K562 (cell line): ENCODE measurements at regions not wholly inside any gene's neighbourhood (a gene's known extent, or its start where the extent isn't known, plus 50 kb on each side); places are given as distances from the start of the nearest gene placed in this dataset.

Experiments used
- ARID3A ChIP-seq: IDR thresholded peaks from 2 replicates; pipeline ENCODE4 v1.6.1; 2012; ENCODE audit warnings: low read depth, low read length, improper control_type of control experiment, borderline replicate concordance
- ATF3 ChIP-seq, 2 experiments: fragments of 450-650 bp in 1 of 2; sonication (generic) in 1 of 2; formaldehyde crosslinking in 1 of 2; IDR thresholded peaks in 1 of 2; conservative IDR thresholded peaks in 1 of 2; 2 replicates each; pipeline versions ENCODE4 v1.6.1 to v1.8.1; 2016 to 2023; ENCODE audit warnings: mild to moderate bottlenecking in 2 of 2, moderate library complexity in 2 of 2, inconsistent platforms in 1 of 2, missing genetic modification reagents in 1 of 2
- CTCF ChIP-seq, 3 experiments: IDR thresholded peaks in 2 of 3; conservative IDR thresholded peaks in 1 of 3; 2 replicates each; pipeline ENCODE4 v1.5.1; 2011 to 2012; ENCODE audit warnings: low read length in 3 of 3, mild to moderate bottlenecking in 3 of 3, control low read depth in 2 of 3, improper control_type of control experiment in 1 of 3, inconsistent platforms in 1 of 3, low read depth in 1 of 3, mixed read lengths in 1 of 3, moderate library complexity in 1 of 3; ENCODE audit not compliant: insufficient read depth in 2 of 3
- E2F4 ChIP-seq: sonication (generic); formaldehyde crosslinking; IDR thresholded peaks from 2 replicates; pipeline ENCODE4 v1.8.0; 2022; ENCODE audit warnings: mild to moderate bottlenecking, low read depth, missing genetic modification reagents
- ELF4 ChIP-seq: fragments of 450-650 bp; formaldehyde crosslinking; IDR thresholded peaks from 2 replicates; pipeline ENCODE4 v1.4.0; 2022; ENCODE audit warnings: missing genetic modification characterization
- MAFF ChIP-seq: IDR thresholded peaks from 2 replicates; pipeline ENCODE4 v1.6.1; 2012; ENCODE audit warnings: low read length, improper control_type of control experiment
- NFIC ChIP-seq: fragments of 450-650 bp; IDR thresholded peaks from 2 replicates; pipeline ENCODE4 v1.6.1; 2017; ENCODE audit warnings: mild to moderate bottlenecking, inconsistent platforms
- PHTF2 ChIP-seq: fragments of 250-450 bp; sonication (Bioruptor Pico); IDR thresholded peaks from 2 replicates; pipeline ENCODE4 v1.5.0; 2021; ENCODE audit warnings: mild to moderate bottlenecking
- RB1 ChIP-seq: fragments of 450-650 bp; IDR thresholded peaks from 2 replicates; pipeline ENCODE4 v1.6.1; 2017; ENCODE audit warnings: low read depth, mild to moderate bottlenecking
- RERE ChIP-seq: sonication (generic); formaldehyde crosslinking; IDR thresholded peaks from 2 replicates; pipeline ENCODE4 v1.8.0; 2023; ENCODE audit warnings: missing genetic modification reagents, mild to moderate bottlenecking, borderline replicate concordance
- SNRNP70 ChIP-seq: fragments of 200-400 bp; formaldehyde crosslinking; optimal IDR thresholded peaks from 2 replicates; pipeline ENCODE3; 2017; ENCODE audit warnings: low read depth, low read length
- SOX6 ChIP-seq: fragments of 450-650 bp; IDR thresholded peaks from 2 replicates; pipeline ENCODE4 v1.6.1; 2014; ENCODE audit warnings: mild to moderate bottlenecking
- USF1 ChIP-seq: sonication (generic); formaldehyde crosslinking; IDR thresholded peaks from 2 replicates; pipeline ENCODE4 v1.9.0; 2022; ENCODE audit warnings: mild to moderate bottlenecking, missing genetic modification reagents
- ZEB2 ChIP-seq: fragments of 450-650 bp; IDR thresholded peaks from 2 replicates; pipeline ENCODE4 v1.6.1; 2016

- no peak for TF ChIP-seq USF1 (CRISPR knock-in tag)
- no peak for TF ChIP-seq RERE
- no peak for TF ChIP-seq MAFF
- no peak for TF ChIP-seq ATF3 (IDR thresholded peaks at IDR 0.05)
- TF ChIP-seq ATF3 (CRISPR knock-in tag; conservative IDR thresholded peaks at IDR 0.05) = no peak
- no peak for TF ChIP-seq ARID3A
- TF ChIP-seq RB1 = no peak
- TF ChIP-seq ZEB2 = no peak
- TF ChIP-seq SNRNP70 = no peak
- TF ChIP-seq ELF4 (CRISPR knock-in tag) = no peak
- TF ChIP-seq E2F4 = no peak
- TF ChIP-seq PHTF2 (CRISPR knock-in tag) = no peak
- no peak for TF ChIP-seq CTCF (IDR thresholded peaks at IDR 0.05 in 2 of 3, conservative IDR thresholded peaks at IDR 0.05 in 1 of 3; ENCODE audit: insufficient read depth in 2 of 3, low read depth in 1 of 3, low read length in 3 of 3)
- no peak for TF ChIP-seq SOX6
- no peak for TF ChIP-seq NFIC
Observed at GRCh38 chr2:12264146-12264545, 452.6 kb upstream of the TRIB2 start.
